ENCODE measurements at regions not wholly inside any gene's neighbourhood (a gene's known extent, or its start where the extent isn't known, plus 50 kb on each side); places are given as distances from the start of the nearest gene placed in this dataset.
"Not testable (repeated sequence)": the region's sequence is repeated elsewhere in the genome, so short reads cannot be mapped to it uniquely, and the experiment has no call there.

DNA sequence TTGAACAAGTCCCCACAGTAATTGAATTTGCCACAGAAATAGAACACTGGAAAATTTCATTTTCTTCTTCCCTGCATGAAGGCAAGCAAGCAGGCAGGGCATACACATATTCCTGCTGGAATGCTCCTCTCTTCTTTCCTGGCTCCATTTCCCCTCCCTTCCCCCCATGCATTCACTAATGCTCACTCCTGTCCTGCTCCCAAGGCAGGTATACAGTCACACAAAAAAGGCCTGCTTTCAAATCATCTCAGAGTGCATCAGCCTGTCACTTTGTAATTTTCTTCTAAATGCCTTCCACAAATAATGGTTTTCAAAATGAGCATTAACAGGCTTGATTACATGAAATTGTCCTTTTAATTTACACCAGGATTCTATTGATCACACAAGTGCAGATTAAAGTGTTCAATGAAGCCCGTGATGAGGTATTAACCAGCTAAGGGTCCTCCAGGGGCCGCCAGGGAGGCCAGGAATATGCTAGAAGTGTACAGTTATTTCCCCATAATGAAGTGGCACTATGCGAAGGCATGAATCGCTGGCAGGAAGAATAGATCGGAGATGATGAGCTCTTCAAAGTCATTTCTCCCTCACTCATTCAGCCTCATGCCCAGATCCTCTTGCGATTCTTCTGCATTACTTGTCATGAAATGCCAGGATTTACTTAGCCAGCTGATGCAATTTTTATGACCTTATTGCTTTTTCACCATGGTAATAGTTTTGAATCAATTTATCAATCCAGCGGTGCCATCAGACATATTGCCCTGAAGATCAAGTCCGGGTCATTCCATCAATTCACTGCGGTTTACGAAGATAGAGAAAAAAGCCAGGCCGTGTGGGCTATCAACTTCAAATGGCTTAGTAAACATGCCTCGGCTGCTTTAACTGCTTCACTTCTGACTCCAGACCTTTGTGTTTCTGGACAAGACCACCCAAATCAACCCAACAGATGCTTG lies 243.5 kb downstream of the GPAT3 start:
- DNase-seq (ENCODE audit: low spot score): no peak

DNA sequence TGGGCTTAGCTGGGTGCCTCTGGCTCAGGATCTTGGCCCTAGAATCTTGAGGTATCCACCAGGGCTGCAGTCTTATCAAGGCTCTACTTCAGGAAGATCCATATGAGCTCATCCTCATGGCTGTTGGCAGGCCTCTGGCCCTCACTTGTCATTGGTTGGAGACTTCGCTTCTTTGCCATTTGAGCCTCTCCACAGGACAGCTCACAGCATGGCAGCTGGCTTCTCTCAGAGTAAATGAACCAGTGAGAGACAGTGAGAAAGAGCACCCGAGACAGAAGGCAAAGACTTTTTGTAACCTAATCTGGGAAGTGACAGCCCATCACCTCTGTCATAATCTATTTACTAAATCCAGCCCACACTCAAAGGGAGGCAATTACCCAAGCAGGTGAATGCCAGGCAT lies 236.8 kb downstream of the GPAT3 start:
- no peak for DNase-seq (ENCODE audit: low spot score)

DNA sequence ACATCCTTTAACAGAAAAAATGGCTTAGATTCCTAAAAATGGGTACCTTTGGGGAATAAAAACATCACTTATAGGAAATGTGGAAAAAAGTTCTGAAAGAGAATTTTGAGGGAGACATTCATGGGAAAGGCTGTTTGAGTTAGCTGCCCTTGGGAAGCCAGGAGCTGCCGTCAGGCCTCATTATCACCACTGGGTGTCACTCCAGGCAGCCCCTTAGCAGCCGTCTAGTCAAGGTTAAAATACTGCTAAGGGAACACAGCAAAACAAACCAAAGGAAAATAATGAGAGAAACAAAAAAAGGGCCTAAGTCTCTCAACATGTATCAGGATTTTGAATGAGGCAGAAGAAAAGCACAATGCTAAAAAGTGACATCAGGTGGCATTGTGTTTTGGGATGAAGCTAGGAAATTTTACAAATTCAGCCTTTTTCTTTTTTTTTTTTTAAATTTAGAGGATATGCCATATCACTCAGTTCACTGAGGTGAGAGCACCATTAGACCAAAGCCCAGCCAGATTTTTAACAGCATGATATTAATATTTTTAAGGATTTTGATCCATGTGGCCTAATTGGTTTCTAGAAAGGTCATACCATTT lies 235.3 kb downstream of the GPAT3 start:
- DNase-seq (ENCODE audit: low spot score): peak; percentile 53

DNA sequence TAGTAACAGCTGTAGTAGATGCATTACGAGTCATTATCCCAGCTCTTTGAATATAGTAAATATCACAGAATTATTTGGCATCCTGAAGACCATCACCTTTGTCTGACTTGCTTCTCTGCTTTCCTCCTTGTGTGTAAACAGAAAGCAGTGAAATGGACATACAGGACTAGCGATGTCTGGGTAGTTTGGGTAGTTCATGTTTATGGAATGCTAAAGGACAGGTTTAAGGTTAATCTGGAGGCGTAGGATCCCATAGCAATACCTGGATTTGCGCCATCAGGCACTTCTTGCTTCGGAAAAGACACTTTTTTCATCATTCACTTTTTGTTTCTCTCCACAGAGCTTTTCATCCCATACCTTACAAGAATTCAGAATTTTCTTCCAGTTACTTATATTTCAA lies 232.2 kb downstream of the GPAT3 start:
- no peak for DNase-seq (ENCODE audit: low spot score)

DNA sequence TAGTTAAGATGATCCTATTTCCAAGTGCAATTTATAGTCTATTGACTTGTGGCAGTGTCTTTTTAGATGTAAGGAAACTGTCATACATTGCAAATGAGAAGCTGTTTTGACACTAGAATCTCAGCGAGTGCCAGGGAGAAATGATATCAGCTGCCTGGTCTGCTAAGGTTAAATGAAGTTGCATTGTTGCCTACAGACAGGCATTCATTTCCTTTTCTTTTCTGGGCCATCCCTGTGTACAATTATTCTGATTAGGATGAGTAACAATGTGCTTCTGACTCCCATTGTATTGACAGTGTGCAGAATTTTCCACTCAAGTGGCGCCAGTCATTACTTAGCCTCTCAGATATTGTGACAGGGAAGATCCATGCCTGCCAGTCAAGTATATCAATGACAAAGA lies 231.2 kb downstream of the GPAT3 start:
- no peak for DNase-seq (ENCODE audit: low spot score)

DNA sequence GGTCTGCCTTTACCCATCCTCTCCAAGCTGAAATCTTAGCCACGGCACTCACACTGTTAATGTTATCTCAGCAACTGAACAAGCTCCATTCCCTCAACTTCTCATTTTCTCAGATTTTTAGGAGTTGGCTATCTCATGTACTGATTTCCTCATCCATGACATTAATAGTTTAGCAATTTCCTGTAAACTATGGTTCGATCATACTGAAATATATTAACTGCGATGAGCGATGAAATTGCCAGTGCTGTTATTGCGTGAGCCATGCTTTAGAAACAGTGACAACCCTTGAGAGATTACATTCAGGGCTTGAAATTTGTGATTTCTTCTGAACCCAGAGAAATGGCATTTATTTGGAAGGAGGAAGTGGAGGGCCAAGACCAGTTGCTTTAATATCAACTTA lies 223.7 kb downstream of the GPAT3 start:
- DNase-seq (ENCODE audit: low spot score): no peak

DNA sequence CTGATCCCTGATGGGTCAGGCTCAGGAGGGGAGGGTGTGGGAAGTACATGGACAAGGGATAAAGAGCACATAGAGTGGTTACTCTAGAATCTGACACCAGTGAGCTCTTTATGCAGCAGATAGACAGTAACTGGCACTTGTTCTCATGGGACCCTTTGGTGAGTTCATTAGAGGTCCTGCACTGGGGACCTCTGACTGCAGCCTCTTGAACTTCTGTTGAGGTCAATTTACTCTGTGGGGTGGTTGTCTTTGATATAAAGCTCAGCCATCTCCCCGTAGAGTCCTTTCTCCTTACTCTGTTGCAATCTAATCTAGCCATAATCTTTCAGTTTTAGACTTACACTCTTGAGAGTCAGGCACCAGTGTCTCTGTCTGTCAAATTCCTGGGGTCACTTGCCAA lies 222.4 kb downstream of the GPAT3 start:
- DNase-seq (ENCODE audit: low spot score): no peak

DNA sequence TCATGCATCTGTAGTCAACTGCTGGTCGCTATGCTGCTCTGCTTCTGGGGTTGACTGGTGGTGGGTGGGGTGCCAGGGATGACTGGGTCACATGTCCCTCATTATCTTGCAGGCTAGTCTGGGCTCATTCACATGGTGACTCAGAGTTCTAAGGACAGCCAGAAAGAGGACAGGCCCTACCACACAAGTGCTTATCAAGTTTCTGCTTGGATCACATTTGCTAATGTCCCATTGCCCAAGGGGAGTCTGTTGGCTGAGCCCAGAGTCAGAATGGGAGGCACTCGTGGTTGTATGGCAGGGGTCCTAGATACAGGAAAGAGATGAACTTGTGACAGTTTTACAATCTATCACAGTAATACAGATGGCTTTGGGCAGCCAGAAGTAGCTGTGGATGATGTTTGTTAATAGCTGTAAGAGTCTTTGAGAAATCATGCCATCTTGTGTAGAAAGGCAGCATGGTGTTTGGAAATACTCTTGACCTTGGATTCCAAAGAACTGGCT lies 221.3 kb downstream of the GPAT3 start:
- no peak for DNase-seq (ENCODE audit: low spot score)

DNA sequence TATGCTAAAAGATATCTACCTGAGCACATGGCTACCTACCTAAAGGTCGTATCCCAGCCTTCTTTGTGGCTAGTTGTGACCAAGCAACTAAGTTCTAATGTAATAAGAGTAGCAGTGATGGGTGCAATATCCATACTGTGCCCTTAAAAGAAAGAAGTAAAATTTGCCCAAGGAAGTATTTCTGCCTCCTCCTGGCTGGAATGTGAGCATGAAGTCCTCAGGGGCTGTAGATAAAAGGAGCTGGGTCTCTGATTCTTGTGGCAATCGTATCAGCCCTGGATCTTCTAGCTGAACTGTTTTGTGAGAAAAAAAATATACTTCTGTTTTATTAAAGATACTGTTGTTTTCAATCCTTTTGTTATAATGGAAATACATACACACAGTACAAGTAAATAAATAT lies 217.4 kb downstream of the GPAT3 start:
- no peak for DNase-seq (ENCODE audit: low spot score)

DNA sequence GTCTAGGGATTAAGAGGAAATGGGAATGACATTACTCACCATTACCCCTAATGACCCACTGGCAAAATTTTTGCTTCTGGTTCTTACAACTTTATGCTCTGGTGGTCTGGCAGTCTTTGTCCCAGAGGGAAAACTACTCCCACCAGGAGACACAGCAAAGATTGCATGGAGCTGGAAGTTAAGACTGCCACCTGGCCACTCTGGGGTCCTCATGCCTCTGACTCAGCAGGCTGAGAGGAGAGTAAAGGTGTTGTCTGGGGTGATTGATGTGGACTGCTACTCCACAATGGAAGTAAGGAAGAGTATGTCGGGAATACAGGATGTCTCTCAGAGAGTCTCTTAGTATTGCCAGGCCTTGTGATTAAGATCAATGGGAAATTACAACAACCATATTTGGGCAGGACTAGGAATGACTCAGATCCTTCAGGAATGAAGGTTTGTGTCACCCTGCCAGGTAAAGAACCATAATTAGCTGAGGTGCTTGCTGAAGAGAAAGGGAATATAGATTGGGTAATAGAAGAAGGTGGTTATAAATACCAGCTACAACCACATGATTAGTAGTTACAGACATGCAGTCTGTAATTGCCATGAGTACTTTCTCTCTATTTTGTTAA lies 215.5 kb downstream of the GPAT3 start:
- DNase-seq (ENCODE audit: low spot score): no peak

DNA sequence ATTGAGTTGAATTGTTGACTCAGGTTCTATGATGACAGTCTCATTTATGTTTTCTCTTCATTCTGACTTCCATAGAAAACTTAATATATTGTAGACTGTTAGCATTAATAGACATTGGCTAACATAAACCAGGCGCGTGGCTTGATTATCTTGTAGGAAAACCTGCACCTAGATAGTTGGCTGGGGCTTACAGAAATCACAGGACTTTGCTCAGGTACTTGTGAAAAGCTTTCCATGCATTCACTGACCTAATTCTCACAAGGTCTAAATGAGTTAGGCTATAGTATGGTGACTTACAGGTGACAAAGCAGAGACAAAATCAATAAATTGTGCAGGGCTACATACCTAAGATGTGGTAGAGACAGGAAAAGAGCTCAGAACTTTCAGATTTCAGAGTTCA lies 212.8 kb downstream of the GPAT3 start:
- no peak for DNase-seq (ENCODE audit: low spot score)

DNA sequence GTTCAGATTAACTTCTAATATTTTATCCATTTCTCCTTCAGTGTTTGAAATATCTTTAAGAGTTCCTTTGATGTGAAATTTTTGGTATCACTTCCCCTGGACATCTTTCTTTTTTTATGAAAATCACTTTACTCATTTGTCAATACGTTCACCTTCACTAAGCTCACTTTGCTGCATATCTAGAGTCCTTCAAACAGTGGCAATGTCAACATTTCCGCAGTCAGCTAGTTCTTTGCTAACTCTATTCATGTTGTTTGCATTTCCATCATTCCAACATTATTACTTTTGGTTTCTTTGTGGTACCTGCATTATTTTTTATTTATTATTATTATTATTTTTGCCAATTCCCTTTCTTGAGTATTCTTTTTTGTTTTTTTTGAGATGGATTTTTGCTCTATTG lies 203.0 kb downstream of the GPAT3 start:
- DNase-seq (ENCODE audit: low spot score): no peak

DNA sequence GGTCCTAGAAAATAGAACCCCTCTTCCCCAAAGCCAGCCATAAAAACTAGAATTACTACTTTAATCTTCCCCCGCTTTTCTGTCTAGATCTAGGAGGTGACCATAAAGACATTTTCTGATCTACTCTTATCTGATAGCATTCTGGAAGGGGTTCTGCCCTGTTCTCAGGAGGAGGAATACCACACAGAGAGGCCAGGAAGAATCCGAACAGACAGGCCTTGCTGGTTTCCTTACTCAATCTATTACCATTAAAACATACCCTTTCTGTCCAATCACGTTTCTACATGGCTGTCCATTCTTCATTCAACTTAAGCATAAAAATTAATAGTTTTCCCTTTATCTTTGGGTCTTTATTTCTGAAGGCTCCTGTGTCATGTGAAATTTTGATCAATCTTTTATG lies 198.7 kb downstream of the GPAT3 start:
- DNase-seq (ENCODE audit: low spot score): no peak

DNA sequence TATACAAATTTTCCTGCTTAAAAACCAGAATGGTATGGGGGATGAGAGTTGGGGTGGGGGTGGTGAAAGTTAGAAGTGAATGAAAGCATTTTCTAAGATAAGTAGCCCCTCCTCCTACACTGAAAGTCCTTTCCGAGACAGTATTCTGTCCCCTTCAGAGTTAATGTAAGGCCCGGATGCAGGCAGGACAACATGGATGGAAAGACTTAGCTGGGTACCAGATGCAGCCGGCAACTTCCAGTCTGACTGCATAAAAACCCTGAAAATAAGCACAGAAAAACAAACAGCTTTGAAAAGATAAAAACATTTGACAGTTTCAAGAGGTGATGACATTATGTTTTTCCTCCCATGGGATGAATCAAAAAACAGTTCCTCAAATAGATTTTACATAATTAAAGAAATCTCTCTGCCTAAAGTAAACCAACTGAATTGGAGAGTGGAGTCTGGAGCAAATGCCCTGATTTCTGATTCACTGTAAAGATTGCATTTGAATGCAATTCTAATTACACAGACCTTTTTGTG lies 196.3 kb downstream of the GPAT3 start:
- no peak for DNase-seq (ENCODE audit: low spot score)

DNA sequence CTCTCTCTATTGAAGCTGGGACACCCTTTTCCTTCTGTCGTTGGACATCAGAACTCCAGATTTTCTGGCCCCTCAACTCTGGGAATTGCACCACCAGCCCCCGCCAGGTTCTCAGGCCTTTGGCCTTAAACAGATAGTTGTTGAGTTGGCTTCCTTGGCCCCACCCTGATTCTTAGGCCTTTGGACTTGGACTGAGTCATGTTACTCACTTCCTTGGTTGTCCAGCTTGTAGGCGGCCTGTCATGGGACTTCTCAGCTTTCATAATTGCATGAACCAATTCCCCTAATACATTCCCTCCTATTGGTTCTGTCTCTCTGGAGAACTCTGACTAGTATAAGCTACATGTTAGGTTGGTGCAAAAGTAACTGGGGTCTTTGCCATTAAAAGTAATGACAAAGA lies 195.7 kb downstream of the GPAT3 start:
- DNase-seq (ENCODE audit: low spot score): no peak

DNA sequence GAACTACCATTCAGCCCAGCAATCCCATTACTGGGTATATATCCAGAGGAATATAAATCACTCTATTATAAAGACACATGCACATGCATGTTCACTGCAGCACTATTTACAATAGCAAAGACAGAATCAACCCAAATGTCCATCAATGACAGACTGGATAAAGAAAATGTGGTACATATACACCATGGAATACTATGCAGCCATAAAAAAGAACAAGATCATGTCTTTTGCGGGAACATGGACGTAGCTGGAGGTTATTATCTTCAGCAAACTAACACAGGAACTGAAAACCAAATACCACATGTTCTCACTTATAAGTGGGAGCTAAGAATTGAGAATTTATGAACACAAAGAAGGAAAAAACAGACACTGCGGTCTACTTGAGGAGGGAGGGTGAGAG lies 195.1 kb downstream of the GPAT3 start:
- not testable (repeated sequence) for DNase-seq (ENCODE audit: low spot score)

DNA sequence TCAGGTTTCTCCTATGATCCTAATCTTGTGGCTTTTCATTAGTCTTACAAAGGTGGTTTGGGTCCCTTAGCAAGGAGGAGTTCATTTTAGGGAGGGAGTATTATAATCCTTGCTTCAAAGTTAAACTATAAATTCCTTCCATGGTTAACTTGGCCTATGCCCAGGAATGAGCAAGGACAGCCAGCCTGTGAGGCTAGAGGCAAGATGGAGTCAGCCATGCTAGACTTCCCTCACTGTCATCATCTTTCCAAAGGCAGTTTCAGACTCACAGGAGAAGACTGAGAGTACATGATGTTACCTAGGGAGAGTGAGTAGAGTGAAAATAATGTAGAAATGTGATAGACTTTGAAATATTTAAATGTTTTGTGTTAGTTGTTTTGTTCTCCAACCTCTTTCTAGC lies 192.3 kb downstream of the GPAT3 start:
- DNase-seq (ENCODE audit: low spot score): no peak

DNA sequence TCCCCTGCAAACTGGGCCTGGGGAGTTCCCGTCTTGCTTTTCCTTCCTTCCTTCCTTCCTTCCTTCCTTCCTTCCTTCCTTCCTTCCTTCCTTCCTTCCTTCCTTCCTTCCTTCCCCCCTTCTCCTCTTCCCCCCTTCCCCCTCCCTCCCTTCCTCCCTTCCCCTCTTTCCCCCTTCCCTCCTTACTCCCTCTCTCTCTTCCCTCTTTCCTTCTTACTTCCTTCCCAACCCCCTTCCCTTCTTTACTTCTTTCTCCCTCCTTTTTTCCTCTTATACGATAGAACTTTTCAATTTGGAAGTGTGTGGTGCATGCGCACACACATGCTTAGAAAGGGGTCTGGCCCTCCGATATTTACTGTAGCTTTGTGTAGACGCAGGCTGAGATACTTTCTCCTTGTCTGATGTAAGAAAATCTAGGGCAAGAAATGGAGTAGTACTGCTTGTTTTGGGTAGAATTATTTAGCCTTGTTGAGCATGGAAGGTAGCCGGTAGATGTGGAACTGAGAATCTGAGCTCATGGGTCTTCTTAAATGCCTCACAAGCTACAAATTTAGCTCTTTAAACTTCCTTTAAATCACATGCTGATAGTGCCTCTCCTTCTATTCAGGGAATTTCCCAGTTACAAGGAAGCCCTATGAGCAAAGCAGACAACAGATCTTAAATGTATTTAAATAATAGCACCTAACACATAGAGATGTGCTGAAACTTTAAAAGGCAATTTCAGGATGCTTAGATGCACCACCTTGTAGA lies 189.6 kb downstream of the GPAT3 start:
- DNase-seq (ENCODE audit: low spot score): no peak

DNA sequence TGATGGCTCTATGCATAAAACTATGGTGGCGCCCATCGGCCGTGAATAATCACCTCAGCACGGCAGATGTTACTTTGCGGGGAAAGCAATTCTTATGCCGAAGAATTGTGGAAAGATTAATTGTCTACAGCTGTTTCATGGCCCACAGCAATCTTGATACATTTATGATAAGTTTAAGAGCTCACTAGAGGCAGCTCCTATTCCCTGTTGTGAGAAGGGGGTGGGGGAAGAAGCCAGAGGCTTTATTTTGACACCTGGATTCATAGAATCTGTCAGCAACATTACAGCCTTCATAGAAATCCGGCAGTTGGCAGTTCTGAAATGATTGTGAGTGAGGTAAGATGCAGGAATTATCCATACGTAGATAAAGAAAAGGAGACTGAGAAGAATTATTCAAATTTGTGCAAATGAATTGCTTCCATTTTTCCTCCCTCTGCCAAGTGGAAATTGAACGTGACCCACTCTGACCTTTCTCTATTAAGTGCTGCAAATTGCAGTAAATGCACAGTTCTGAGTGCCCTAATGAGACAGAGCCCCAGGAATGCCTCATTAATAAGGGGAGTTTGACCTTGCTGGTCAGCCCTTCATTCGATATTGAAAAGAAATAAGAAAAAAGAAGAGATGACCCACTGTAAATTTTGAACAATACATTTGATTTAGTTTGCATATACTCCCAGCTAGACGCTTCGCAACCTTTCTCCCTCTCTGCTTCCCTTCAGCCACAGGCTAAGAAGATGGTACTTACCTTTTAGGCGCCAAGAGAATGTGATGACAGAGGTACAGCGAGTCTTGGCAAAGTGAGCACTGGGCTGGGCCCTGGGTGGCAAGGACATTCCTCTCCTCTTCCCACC lies 188.8 kb downstream of the GPAT3 start:
- DNase-seq (ENCODE audit: low spot score): no peak

DNA sequence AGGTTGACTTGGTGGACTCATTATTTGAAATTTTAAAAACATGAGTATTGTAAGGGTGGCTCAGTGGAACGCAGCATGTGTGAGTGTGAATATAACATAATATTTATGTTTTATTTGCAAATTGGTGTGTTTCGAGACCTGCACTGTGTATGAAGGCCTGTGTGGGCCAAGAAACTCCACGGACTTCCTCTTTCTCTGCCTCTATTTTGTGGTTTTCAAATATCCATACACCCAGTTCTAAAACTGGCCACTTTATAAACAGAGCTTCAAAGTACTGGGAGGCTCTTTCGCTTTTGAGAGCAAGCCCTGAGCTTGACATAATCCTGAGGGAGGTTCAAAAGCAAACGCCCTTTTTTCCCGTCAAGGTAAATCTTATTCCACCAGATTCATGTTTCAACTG lies 187.7 kb downstream of the GPAT3 start:
- DNase-seq (ENCODE audit: low spot score): no peak

DNA sequence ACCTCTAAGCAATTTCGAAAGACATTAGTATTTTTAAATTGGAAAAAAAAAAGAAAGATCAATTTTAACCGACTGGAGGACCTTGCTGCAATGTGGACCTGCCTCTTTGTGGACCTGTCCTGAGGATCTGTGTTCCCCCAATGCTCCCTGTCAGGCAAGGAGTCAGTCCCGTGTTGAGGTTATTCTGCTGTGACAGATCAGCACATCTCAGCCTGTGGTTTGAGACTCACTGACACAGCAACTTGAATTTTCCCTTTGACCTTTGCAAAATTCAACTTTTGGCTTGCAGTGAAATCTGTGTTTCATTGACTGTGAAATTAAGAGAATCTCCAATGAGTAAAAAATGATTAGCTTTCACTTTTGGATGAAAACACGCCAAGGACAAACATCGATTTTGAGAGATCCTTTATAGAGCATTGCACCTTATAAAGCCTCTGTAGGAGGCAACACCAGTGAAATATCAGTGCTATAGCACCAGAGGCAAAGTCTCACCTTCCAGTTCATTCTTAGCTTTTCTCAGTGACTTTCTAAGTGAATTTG lies 186.9 kb downstream of the GPAT3 start:
- no peak for DNase-seq (ENCODE audit: low spot score)
